ENCODE measurements at regions not wholly inside any gene's neighbourhood (a gene's known extent, or its start where the extent isn't known, plus 50 kb on each side); places are given as distances from the start of the nearest gene placed in this dataset.

DNA sequence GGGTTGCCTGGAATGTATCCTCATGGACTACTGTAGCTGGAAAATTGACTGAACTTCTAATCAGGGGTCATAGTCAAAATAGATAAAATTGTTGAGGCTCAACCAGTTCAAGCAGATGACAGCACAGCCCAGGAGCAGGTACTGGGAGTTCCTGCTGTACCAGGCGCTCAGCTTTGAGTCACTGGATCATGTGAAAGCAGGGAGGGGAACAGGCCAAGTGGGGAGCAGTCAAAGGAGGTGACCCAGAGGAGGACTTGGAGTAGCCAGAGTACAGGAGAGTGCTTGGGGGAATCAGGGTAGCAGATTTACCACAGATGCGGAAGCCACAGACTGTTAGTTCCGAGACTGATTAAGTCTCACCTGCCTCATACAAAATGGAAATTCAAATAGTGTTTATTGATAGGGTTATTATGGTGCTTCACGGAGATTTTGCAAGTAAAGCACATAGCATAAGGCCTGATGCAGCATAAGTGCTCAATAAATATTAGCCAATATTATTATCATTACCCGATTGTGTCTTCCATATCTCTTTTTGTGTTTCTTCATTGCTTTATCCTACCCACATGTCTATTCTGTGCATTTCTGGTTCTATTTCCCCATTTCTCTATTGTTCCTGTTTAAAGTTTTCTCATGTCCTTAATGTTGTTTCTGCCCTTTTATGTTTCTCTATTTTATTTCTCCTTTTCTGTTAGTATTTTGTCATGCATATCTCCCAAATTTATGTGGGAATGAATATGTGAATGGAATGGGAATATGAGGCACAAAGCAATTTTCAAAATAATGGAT is 369.2 kb upstream of the MCTP2 start:
- DNase-seq: no peak

GRCh38 chr15:93861413-93861812 is 369.9 kb upstream of the MCTP2 start:
- no peak for DNase-seq

DNA sequence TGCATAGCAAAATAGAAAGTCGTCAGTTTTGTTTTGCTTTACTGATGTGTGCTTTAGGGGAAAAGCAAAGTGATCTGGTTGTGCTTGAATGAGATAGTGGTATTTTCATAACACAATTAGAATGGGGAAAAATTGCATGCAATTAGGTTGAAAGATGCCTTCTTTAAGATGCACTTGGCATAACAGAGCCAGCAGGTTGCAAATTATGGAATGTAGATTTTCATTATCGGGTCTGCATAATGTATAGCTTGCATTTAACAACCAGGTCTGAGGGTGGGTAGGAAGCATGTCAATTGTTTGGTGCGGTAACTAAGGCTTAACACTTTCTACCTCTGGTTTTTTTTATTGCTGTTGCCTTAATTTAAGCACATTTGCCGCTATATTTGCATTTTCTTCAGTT is 370.7 kb upstream of the MCTP2 start:
- no peak for DNase-seq

- DNase-seq: no peak
These were observed 372.2 kb upstream of the MCTP2 start for GRCh38 chr15:93859176-93859575.

DNA sequence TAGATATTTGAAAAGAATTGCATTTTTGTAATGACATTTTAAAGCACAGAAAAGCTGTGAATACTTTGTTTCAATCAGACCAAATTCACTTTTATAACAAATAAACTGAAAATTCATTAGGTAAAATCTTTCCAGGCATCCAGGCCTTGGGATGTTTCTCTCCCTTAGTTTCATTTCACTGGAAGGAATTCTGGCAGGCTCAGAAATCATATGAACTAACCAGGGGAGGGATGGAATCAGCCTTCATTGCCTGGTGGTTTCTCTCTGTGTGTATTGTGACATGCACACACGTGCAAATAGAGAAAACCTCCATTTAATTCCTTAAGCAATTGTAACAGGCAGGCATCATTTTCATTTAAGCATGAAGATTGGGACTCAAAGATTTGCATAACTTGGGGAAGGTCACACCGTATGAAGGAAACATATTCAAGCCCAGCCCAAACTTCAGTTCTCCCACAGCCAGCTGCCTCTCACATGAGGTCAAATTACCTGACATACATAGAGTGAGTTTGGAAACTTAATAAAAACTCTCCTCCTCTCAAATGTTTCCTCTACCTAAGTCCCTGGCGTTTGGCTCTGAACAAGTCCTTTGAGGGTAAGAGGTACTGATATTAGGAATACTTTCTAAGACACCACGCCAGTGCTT is 376.1 kb upstream of the MCTP2 start:
- no peak for DNase-seq

- DNase-seq: no peak
These were observed 377.3 kb upstream of the MCTP2 start for GRCh38 chr15:93854088-93854487.

DNA sequence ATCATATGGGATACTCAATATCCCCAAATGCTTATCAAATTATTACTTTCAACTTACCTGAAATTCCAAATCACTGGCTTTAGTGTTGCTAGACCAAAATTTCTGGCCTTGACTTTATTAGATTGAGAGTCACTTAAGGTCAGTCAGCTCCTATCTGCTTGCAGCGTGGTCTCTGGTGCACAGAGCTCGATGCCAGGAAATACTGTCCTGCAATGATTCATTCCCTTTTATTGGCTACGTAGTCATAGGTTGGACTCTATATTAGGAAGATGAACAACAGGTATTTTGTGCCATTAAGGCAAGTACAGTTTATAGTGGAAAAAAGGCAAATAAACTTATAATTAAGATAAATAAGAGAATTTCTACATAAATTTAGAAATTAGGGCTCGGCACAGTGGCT is 378.6 kb upstream of the MCTP2 start:
- DNase-seq: no peak

- DNase-seq: no peak
These were observed 382.9 kb upstream of the MCTP2 start for GRCh38 chr15:93848490-93848889.

GRCh38 chr15:93848076-93848475 is 383.3 kb upstream of the MCTP2 start:
- DNase-seq: no peak

GRCh38 chr15:93846148-93846547 is 385.2 kb upstream of the MCTP2 start:
- DNase-seq: no peak

DNA sequence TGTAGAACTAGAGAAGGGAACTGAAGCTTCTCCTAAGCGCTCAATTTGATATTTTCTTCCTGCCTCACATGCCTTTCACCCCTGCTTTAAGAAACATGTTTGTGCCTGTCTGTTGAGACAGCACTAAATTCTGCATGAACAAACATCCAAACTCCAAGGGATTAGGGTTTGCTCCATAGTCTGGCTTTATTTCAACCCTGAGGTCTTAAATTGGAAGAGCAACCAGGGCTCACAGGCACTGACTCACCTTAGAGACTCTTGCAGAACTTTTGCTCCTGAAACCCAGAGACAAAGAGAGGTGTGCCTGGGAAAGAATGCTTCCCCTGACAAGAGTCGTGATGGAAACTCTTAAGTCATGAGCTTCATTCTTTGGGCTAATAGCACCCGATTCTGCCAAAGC is 393.9 kb upstream of the MCTP2 start:
- DNase-seq: no peak

GRCh38 chr15:93835344-93835743 is 396.0 kb upstream of the MCTP2 start:
- no peak for DNase-seq

DNA sequence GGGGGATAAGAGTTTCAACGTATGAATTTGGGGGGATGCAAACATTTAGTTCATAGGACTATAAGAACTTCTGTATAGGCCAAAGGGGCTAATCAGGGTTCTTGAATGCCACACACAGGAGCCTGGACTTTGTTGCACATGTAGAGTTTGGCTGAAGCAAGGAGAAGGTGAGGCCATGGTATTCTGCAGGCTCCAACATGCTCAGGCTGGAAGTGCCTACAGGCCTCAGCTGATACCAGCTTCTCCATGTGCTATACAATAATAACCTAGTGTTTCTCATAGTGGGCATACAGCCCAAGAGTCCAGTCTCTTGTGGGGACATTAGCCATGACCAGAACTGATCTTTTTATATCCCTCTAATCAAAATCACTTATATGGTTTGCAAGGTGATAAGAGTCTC is 399.7 kb upstream of the MCTP2 start:
- no peak for DNase-seq

DNA sequence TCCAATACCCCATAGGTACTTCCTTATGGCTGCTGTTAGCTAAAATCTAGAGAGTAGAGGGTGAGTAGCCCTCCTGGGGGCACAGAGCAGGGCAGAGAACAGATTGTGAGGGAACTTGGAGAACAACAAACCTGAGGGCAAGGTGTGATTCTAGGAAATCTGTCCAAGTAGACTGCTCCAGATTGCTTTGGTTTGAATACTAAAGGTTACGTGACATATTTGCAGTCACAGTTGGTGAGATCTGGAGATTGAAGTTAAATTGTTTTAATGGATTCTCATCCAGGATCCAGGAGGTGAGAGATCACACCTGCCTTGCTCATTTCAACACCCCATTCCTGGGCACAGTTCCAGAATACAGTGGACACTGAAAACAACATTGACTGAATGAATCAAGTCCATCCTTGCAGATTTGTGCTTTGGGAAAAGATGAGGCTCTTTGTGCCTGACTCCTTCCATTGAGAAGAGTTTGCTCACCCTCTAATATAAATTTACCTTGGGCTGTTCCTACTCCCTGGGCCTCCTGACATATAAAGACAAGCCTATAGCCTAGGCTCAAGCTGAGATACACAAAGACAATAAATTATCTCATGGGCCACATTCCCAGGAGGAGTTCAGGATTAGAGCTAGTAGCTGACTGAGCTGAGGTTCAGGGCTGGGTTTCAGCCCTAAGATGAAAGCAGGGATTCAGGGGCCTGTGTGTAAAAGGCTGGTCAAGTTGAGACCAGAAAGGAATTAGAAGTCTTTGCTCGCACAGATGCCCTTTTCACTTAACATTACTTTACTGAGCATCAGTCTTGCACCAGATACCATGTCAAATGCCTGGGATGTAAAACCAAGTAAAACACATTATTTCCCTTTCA is 400.9 kb upstream of the MCTP2 start:
- DNase-seq: no peak

DNA sequence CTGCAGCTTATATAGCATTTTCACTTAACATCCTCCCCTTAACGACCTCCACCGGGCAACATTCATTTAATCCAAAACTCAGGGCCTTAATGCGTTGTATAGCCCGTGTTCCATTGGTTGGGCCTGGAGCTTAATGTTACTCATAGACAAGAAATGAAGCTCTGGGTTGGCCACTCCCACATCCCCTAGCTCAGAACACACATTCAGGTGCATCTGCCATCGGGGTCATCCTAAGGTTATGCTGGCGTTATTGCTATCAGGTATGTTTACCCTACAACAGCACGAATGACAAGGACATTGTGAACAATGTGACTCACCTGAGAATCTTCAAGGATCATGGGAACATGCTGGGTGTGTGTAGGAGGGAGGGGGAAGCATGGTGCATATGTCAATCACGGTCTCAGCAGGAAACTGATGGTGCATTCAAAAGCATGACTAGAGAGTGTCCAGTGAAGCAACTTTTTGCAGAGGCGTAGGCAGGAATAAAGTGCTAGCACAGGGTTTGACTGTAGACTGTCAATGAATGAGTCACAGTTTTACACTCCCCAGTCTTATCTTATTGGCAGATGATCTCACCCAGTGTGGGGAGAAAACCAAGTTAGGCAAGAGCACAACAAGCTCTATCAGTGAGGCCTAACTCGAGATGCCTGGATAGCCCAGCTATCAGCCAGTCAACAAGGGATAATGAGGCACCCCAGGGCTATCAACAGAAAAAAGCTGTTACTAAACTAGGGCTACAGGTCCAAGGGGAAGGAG is 402.1 kb upstream of the MCTP2 start:
- no peak for DNase-seq

GRCh38 chr15:93826790-93827189 is 404.6 kb upstream of the MCTP2 start:
- no peak for DNase-seq

DNA sequence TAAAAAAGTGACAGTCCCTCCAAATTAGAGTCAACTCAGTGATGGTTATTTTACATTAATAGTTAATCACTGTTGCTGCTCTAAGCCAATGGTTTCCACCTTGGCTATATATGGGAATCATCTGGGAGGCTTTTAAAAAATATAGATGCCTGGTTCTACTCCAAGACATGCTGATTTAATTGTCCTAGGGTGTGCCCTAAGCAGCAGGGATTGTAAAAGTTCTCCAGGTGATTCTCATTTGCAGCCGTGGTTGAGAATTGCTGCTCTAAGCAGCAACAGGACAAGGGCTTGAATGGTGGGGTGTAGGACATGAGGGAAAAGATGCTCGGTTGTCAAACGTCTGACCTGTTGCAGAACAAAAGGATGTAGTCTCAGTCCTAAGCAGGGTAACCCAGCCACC is 405.1 kb upstream of the MCTP2 start:
- no peak for DNase-seq

DNA sequence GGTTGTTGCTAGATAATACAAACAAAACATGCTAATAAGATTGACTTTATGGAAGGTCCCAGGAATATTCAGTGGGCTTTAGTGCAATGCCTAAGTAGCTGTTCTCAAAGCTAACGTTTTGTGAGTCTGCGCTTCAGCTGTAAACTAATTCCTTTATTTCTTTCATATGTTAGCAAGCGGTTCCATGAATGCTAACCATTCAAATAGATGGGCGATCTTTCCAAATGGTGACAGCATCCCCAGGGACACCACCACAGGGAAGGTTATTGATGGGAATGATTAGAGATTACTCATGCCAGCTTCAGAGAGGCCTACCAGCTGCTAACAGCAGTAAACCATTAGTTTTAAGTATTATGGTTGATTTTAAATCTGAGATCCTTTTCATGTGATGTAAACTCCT is 405.7 kb upstream of the MCTP2 start:
- no peak for DNase-seq

- DNase-seq: no peak
These were observed 407.1 kb upstream of the MCTP2 start for GRCh38 chr15:93823971-93824913.

DNA sequence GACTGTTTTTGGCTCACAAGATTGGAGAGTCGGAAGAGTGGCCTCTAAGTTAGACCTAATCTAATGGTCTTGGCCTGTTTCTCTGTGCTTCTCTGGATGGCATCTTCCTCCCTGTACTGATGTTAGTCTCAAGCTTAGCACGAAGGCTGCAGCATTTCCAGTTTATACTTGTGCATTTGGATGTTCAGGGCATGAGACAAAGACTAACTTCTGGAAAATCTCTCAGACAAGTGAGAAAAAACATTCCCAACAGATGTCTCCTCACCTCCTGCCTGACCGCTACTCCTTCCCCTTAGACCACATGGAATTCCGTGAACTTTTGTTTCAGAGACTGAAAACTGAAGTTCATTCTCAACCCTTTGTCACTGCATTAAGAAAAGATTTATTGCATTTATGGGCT is 410.8 kb upstream of the MCTP2 start:
- DNase-seq: no peak

DNA sequence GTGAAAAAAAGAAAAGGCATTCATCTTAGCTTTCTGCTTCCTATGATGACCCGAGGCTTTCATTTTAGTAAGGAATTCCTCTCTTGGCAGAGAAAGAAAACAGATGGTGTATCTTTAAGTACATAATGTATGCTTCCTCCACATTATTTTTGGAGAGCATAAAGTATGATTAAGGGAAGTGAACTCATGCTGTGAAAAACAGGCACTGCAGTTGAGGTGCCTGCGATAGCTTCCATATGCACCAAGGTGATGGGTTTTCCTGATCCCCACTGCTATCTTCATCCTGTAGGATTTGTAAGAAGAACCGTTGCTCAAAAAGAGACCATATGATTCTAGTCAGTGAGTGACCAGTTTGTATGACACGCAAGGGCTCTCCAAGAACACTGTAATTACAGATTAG is 411.5 kb upstream of the MCTP2 start:
- DNase-seq: no peak

DNA sequence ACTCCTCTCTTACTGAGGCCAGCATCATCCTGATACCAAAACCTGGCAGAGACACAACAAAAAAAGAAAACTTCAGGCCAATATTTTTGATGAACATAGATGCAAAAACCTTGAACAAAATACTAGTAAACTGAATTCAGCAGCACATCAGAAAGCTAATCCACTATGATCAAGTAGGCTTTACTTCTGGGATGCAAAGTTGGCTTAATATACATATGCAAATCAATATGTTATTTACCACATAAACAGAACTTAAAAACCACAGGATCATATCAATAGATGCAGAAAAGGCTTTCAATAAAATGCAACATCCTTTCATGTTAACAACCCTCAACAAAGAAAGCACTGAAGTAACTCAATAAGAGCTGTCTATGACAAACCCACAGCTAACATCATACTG is 414.5 kb upstream of the MCTP2 start:
- DNase-seq: no peak
